GM08714 (cell line): ENCODE measurements at regions not wholly inside any gene's neighbourhood (a gene's known extent, or its start where the extent isn't known, plus 50 kb on each side); places are given as distances from the start of the nearest gene placed in this dataset.
"Not testable (repeated sequence)": the region's sequence is repeated elsewhere in the genome, so short reads cannot be mapped to it uniquely, and the experiment has no call there.

Source experiments
- H3K4me3 ChIP-seq: fragments of 200-500 bp; sonication (Bioruptor generic); 2 replicates; pipeline ENCODE4 v1.5.1; 2014; ENCODE audit warnings: mild to moderate bottlenecking, low read length, inconsistent platforms
- ZNF274 ChIP-seq: IDR thresholded peaks from 2 replicates; pipeline ENCODE4 v1.6.1; 2012; ENCODE audit warnings: mild to moderate bottlenecking, low read depth, low read length

GRCh38 chr6:93183531-93183972 lies 235.8 kb downstream of the EPHA7 start:
- TF ChIP-seq ZNF274, result no peak
- H3K4me3 ChIP-seq, result no peak overlapping the region

- TF ChIP-seq ZNF274, result no peak
- no peak overlapping the region for H3K4me3 ChIP-seq
These were observed 236.3 kb downstream of the EPHA7 start for GRCh38 chr6:93182938-93183479.

- H3K4me3 ChIP-seq, result no peak overlapping the region
- TF ChIP-seq ZNF274, result no peak
These were observed 241.4 kb downstream of the EPHA7 start for GRCh38 chr6:93177918-93178317.

GRCh38 chr6:93177438-93177837 lies 241.9 kb downstream of the EPHA7 start:
- no peak overlapping the region for H3K4me3 ChIP-seq
- TF ChIP-seq ZNF274, result no peak

GRCh38 chr6:93176070-93176469 lies 243.3 kb downstream of the EPHA7 start:
- no peak for TF ChIP-seq ZNF274
- no peak overlapping the region for H3K4me3 ChIP-seq

- H3K4me3 ChIP-seq, result not testable (repeated sequence)
These were observed 245.8 kb downstream of the EPHA7 start for GRCh38 chr6:93173573-93173972.

GRCh38 chr6:93165850-93166430 lies 253.4 kb downstream of the EPHA7 start:
- no peak overlapping the region for H3K4me3 ChIP-seq
- no peak for TF ChIP-seq ZNF274

GRCh38 chr6:93164781-93165180 lies 254.6 kb downstream of the EPHA7 start:
- no peak for TF ChIP-seq ZNF274
- H3K4me3 ChIP-seq, result no peak overlapping the region

- no peak for TF ChIP-seq ZNF274
- H3K4me3 ChIP-seq, result no peak overlapping the region
These were observed 256.2 kb downstream of the EPHA7 start for GRCh38 chr6:93163146-93163545.

GRCh38 chr6:93139408-93140081 lies 279.8 kb downstream of the EPHA7 start:
- TF ChIP-seq ZNF274, result no peak
- H3K4me3 ChIP-seq, result no peak overlapping the region

- TF ChIP-seq ZNF274, result no peak
These were observed 283.2 kb downstream of the EPHA7 start for GRCh38 chr6:93136111-93136510.

GRCh38 chr6:93124006-93124632 lies 295.2 kb downstream of the EPHA7 start:
- H3K4me3 ChIP-seq, result no peak overlapping the region
- TF ChIP-seq ZNF274, result no peak

More at GRCh38 chr6:93136111-93136510, 283.2 kb downstream of the EPHA7 start:
- no peak overlapping the region for H3K4me3 ChIP-seq

GRCh38 chr6:93123585-93123984 lies 295.8 kb downstream of the EPHA7 start:
- H3K4me3 ChIP-seq, result no peak overlapping the region
- no peak for TF ChIP-seq ZNF274

GRCh38 chr6:93120154-93120742 lies 299.1 kb downstream of the EPHA7 start:
- H3K4me3 ChIP-seq, result no peak overlapping the region
- no peak for TF ChIP-seq ZNF274

- no peak for TF ChIP-seq ZNF274
- no peak overlapping the region for H3K4me3 ChIP-seq
These were observed 313.5 kb downstream of the EPHA7 start for GRCh38 chr6:93105907-93106306.
